ENCODE measurements at regions not wholly inside any gene's neighbourhood (a gene's known extent, or its start where the extent isn't known, plus 50 kb on each side); places are given as distances from the start of the nearest gene placed in this dataset.
"Not testable (repeated sequence)": the region's sequence is repeated elsewhere in the genome, so short reads cannot be mapped to it uniquely, and the experiment has no call there.

DNA sequence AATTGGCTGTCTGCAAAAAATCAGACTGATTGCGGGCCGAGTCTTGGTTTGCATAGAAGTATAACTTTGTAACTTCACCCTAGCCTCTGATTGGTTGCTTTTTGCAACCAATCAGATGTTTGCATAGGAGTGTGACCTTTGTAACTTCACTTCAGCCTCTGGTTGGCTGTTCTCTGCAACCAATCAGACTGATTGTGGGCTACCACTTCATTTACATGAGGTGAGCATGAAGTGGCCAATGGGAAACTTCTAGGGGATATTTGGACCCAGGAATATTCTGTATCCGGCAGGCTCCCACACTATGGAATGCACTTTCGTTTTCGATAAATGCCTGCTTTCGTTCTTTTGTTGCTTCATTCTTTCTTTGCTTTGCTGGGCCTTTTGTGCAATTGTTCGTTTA lies 667.7 kb downstream of the FAM133A start:
- not testable (repeated sequence) for DNase-seq

DNA sequence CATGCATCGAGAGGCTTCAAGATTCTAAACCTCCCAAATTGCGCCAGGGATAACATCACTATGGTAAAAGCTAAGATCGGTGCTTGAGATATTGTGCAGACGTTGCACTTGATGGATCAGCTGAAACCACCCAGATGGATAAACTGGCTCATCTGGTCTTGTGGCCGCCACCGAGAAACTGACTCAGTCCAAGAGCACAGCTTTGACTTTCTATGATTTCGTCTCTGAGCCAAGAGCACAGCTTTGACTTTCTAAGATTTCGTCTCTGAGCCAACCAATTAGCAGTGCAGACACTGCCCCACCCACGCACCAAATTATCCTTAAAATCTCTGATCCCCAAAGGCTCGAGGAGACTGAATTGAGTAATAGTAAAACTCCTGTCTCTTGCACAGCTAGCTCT lies 687.2 kb downstream of the FAM133A start:
- DNase-seq: no peak

DNA sequence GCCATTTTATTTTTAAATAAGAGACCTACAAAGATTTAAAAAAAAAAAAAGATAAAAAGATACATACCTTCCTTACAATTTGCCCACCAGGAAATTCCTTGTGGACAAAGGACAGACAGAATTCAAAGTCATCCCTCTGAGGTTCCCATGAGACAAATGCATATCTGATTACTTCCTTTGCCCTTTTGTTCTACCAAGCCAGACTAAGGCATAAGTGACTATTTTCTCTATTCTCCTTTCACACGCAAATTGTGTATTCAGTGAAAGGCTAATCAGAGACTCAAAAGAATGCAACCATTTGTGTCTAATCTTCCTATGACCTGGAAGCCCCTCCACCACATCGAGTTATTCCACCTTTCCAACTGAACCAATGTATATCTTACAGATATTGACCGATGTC lies 691.7 kb downstream of the FAM133A start:
- no peak for DNase-seq

DNA sequence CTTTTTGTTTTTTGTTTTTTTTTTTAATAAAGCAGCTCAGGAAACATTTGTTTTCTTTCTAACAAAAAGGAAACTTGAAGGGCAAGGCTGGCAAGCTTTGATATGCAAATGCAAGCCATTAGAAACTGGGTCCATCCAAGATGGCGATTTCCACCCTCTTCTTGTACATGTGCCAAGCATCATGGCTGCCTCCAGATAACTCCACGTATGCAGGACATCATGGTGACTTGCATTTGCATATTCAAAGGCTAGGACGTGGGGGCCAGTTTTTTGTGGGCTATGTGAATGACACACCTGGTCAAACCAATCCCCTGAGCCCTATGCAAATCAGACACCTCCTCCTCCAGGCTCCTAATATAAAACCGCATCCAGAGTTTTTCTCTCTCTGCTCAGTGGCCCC lies 692.6 kb downstream of the FAM133A start:
- DNase-seq: no peak

DNA sequence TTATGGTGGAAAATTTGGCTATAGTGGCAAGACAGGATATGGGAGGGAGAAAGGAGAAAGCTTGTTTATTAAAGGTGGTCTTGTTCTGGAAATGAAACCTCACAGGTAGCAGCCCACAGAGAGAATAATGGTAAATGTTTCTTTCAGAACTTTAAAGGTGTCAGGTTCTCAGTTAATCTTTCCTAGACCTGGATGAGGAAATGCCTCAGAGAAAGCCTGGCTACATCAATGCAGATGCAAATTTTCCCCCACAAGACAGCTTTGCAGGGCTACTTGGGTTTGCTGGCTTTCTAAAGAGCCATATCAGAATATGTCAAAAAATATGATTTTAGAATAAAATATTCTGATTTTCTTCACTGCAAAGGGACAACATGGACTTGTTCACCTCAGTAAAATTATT lies 715.0 kb downstream of the FAM133A start:
- no peak for DNase-seq

DNA sequence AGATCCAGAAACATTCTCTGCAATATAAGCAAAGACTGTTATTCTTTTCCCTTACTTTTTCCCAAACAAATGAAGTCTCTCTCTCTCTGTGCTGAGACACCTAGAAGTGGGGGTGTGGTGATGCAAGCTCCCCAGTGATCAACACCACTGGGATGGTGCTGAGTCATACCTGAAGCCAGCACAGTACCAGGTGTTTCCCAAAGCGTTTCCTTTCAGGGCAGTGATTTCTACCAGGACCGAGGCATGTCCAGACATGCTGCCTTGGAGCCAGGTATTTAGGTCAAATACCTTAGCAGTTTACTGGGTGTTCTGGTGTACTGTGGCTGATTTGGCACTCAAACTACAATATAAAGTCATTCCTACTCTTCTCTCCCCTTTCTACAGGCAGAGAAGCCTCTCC lies 726.5 kb downstream of the FAM133A start:
- DNase-seq: no peak

DNA sequence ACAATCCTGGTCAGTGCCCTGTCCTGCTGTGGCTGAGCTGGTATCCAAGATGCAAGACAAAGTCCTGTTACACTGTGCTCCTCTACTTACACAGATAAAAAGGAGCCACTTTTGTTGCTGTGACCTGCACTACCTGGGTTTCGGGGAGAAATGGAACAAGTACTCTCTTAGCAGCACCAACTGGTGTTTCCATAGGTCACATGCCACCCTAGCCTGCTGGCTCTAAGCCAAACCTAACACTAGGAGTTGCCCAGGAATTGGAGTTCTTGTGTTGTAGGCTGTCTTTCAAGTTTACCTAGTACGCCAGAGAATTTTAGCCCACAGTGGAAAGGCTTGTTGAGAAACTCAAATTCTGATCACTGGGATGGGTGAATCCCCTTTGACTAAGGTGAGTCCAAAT lies 727.4 kb downstream of the FAM133A start:
- DNase-seq: no peak

DNA sequence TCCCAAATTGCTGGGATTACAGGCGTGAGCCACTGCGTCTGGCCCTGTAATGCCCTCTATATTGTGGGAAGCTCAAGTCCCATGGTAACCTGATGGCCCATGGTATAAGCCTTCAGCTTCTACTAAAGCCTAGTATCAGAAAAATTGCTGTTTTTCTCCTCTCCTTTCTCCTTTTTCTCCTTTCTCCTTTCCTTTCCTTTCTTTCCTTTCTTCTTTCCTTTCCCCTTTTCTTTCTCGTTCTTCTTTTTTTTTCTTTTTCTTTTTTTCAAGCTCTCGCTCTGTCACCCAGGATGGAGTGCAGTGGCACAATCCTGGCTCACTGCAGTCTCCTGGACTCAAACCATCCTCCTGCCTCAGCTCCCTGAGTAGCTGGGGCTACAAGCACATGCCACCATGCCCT lies 740.7 kb downstream of the FAM133A start:
- no peak for DNase-seq

DNA sequence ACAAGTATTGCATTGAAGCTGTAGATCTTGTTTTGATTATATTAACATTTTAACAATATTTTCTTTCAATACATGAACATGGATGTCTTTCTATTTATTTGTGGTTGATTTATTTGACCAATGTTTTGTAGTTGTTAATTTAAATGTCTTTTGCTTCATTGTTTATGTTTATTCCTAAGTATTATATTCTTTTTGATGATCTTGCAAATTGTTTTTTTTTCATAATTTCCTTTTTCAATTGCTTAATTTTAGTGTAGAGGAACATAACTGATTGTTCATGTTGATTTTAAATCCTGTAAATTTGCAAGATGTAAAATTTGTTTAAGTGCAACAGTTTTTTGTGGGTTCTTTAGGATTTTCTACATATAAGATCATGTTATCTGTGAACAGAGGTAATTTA lies 744.1 kb downstream of the FAM133A start:
- no peak for DNase-seq

DNA sequence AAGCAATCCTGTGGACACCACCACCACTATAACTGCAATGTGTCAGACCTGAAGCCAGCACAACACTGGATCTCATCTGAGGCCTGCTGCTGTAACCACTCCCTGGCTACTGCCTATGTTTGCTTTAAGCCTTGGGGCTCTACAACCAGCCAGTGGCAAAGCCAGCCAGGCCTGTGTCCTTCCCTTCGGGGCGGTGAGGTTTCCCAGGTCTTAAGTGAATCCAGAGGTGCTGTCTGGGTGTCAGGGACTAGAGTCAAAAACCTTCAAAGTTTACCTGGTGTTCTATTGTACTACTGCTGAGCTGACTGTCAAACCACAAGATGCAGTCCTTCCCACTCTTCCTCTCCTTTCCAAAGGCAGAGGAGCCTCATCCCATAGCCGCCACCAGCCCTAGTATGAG lies 750.5 kb downstream of the FAM133A start:
- no peak for DNase-seq

DNA sequence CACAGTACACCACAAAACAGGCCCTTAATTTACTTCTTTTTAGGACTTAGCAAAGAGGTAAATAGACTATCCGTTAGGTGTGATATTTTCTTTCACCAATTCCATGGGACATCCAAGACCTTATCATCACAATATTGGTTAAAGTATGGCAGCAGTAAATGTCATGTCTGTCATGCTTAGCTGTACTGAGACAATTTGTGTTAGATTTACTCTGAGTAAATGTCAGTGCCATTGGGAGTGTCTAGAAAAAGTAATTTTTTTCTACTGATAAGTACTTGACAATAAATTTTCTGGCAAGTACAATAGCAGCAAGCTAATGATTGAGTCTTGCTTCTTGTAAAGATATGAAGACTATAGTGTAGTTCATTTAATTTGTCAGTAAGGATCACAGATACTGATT lies 756.1 kb downstream of the FAM133A start:
- DNase-seq: no peak

DNA sequence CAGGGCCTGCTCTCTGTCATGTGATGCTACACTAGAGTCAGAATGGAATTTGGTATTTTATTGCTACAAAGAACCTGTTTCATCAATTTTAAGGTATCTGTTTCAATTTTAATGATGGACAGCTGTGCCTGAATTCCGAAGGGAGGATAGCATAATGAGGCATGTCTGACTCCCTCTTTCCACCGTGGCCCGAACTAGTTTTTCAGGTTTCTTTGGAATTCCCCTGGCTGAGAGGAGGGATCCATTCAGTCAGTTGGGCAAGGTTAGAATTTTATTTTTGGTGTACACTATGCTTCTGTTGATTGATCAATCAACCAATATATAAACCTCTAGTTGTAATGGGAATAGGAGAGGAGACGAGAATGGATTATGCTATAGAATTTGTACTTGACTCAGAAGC lies 761.8 kb downstream of the FAM133A start:
- DNase-seq: no peak

DNA sequence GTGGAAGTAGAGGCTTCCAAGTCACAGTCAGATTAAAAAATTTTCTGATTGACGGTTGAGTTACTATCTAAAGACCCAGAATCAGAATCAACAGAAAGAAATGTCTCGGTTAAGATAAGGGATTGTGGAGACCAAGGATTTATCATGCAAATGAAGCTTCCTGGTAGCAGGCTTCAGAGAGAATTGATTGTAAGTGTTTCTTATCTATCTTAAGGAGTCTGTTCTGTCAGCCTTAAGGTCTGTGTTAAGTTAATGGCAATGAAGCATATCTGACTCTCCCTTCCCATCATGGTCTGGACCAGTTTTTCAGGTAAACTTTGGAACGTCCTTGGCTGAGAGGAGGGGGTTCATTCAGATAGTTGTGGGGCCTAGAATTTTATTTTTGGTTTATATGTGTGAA lies 780.2 kb downstream of the FAM133A start:
- DNase-seq: no peak

DNA sequence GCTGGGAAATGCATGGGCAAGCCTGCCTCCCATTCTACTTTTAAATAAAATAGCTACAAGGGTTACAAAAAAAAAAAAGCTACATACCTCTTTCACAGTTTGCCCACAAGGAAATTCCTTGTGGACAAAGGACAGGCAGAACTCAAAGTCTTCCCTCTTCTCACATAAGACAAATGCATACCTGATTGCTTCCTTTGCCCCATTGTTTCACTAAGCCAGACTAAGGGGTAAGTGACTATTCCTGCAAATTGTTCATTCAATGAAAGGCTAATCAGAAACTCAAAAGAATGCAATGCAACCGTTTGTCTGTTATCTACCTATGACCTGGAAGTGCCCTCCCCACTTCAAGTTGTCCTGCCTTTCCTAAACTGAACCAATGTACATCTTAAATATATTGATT lies 780.6 kb downstream of the FAM133A start:
- no peak for DNase-seq

DNA sequence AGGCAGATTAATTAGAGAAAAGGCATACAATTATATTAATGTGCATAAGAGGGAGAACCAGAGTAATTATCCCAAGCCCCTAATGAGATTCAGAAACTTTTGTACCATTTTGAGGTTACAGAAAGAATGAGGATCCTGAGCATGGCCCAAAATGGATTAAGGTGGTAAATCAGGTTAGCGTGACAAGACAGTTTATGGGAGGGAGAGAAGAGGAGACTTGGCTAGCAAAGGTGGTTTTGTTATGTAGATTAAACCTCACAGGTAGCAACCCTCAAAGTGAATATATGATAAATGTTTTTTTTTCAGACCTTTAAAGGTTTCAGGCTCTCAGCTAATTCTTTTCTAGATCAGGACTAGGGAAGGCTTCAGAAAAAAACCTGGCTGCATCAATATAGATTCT lies 781.8 kb downstream of the FAM133A start:
- no peak for DNase-seq

DNA sequence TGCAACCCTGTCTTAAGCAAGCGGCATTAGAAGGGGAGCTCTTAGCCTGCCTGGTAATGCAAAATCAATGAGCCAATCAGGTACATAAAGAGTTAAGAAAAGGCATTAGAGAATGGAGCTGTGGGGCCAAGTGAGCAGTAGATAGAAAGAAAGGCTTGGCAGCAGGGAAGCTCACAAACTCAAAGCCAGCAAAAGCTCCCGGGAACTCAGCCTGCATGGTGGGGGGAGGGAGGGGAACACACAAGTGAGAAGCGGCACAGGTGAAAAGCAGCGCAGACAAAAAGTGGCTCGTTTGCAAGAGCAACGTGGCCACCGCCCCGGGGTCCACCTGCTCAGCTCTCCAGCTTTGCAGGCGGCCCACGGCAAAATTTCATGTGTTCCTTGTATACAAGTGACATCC lies 818.5 kb downstream of the FAM133A start:
- no peak for DNase-seq

DNA sequence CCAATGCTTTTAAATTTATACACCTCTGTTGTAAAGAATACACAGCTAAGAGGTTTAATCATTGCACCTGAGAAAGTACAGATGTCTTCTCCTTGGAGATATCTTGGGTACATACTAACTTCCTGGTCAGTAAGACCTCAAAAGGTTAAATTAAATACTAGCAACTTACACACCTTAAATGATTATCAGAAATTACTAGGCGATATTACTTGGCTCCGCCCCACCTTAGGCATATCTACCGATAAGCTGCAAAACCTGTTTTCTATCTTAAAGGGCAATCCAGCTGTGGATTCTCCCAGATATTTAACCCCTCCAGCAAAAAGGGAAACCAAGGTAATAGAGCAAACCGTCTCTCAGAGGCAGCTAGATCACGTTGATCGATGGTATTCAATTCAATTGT lies 819.4 kb downstream of the FAM133A start:
- no peak for DNase-seq

DNA sequence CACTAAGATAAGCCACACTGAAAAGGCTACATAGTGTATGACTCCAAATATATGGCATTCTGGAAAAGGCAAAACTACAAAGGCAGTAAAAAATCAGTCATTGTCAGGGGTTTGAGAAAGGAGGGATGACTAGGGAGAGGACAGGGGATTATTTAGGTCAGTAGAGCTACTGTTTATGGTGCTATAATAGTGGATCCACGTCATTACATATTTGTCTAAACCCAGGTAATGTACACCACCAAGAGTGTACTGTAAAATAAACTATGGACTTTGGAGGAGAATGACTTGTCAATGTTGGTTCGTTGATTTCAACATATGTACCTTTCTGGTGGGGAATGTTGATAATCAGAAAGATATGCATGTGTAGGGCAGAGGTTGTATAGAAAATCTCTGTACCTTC lies 837.6 kb downstream of the FAM133A start:
- DNase-seq: no peak

DNA sequence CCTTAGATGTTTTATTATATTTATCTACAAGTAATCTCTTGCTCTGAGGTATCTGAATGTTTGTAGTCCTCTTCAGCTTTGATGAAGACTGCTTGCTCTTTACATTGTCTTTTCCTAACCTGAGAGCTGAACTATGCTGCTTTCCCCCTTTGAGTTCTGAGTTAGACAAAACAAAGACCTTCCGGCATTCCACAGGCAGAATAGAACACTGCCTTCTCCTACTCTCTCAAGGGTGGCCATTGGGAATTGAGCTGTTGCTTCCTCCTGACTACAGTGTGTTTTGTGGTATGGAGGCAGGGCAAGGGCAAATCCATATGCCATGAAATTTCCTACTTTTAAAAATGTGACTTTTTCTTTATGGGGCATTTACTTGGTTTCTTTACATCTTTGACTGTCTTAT lies 841.0 kb downstream of the FAM133A start:
- DNase-seq: no peak

DNA sequence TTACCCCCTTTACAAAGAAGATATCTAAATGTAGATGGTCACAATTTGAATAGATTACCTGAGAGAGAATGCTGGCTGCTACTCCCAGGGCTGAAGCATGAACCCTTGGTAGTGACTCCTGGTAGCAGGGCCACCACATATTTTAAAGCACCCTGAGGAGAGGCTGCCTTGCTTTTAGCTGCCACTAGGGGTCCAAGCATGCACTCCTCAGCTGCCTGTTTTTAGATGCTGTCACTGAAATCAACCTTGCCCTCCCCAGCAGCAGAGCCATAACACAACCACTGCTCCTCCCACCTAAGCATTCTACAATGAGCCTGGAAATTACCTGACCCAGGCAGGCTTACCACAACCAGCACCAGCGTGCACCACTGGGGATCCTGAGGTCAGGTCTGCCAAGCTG lies 850.9 kb downstream of the FAM133A start:
- DNase-seq: no peak

DNA sequence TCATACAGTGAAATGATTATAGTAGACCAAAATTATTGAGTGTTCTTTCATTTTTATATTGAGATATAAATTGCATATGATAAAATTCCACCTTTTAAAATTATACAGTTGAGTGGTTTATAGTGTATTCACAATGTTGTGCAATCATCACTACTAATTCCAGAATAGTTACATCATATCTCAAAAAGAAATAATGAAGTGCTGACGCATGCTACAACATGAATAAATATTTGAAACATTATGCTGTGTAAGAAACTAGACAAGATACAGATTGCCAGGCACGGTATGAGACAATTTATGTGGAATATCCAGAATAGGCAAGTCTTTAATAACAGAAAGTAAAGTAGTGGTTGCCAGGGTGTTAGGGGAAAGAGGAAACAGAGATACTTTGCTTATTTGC lies 871.7 kb downstream of the FAM133A start:
- no peak for DNase-seq

DNA sequence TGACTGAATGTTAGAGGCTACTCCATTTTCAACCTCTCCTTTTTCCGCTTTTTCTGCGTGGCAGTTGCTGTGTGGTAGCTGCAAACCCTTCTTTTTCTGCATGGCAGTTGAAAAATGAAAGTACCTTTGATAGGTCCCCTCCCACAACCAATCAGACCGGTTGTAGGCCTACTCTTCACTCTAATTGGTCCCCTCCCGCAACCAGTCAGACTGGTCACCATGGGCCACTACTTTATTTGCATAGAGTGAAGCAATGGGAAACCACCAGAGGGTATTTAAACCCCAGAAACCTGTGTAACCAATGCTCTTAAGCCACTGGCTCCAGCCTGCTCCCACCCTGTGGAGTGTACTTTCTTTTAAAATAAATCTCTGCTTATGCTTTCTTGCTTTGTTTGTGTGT lies 877.8 kb downstream of the FAM133A start:
- DNase-seq: no peak

DNA sequence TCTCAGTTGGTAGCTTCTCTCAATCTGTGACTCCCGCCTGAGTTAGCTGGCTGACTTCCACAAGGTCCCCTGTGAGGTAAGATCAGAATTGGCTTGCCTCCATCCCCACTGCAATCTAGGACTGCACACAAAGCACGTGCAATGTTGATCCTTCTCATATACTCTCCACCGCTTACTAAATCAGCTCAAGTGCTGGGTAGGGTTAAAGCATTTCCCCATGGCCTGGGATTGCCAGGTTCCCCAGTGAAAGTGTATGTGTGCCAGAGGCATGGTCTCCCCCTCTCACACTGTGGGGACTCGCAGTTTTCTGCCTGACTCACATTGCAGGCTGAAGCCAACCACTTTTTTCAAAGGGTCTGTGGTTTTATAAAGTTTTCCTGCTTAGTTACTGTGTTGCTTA lies 886.9 kb downstream of the FAM133A start:
- no peak for DNase-seq

DNA sequence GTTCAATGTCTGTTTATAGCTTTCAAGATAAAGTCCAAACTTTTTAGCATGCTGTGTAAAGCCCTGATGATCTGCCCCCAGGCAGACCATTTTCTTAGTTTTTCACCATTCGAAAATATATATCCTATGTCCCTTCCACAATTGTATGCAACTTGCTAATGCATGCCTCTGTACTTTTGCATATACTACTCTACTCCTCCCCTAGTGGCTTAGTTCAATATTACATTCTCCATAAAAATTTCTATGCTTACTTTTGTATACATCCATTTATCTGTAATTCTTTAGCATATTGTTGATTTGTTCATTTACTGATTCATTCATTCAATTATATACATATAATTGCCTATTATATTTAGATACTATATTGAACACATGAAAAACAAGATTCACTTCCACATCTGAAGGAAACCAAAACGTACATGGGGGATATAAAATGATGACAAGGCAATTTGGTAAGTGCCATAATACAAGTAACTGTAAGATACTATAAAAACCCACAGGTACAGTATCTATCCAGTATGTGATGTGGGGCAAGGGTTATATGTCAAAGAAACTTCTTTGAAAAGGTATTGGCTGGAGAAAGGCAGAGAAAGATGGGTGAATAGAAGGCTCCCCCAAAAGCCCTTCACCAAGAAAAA lies 902.5 kb downstream of the FAM133A start:
- DNase-seq: no peak

DNA sequence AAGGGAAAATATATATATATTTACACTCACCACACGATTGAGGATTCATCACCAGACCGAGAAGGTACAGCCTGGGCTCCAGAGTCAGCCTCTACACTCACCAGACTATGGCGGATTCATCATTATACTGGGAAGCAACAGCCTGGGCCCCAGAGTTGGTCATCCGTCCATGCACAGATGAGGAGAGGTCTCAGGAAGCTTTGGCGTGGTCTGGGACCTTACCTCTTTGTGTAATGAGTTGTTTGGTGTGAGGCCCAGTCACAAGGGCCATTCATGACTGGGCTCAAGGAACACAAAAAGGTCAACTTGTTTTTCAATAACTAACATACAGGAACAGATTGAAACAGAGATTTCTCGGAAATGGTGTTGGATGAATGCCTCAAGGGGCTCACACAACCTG lies 926.1 kb downstream of the FAM133A start:
- DNase-seq: no peak

Measured in muscle of arm (tissue), 1 donor.